ENCODE measurements at regions not wholly inside any gene's neighbourhood (a gene's known extent, or its start where the extent isn't known, plus 50 kb on each side); places are given as distances from the start of the nearest gene placed in this dataset.

GRCh38 chr16:5851393-5851982 lies 753.9 kb upstream of the EEF2KMT start:
- no peak for TF ChIP-seq CTCF (conservative IDR thresholded peaks at IDR 0.05; ENCODE audit: low read depth, low read length)
- TF ChIP-seq POLR2A (IDR thresholded peaks at IDR 0.05; ENCODE audit: low read depth, low read length): no peak
- no peak for TF ChIP-seq RFX5 (IDR thresholded peaks at IDR 0.05; ENCODE audit: low read depth, low read length)
- TF ChIP-seq MXI1 (IDR thresholded peaks at IDR 0.05; ENCODE audit: borderline replicate concordance, low read depth, low read length): no peak
- no peak for TF ChIP-seq CEBPB (IDR thresholded peaks at IDR 0.05; ENCODE audit: low read depth, low read length)
- TF ChIP-seq, protein P1, sequence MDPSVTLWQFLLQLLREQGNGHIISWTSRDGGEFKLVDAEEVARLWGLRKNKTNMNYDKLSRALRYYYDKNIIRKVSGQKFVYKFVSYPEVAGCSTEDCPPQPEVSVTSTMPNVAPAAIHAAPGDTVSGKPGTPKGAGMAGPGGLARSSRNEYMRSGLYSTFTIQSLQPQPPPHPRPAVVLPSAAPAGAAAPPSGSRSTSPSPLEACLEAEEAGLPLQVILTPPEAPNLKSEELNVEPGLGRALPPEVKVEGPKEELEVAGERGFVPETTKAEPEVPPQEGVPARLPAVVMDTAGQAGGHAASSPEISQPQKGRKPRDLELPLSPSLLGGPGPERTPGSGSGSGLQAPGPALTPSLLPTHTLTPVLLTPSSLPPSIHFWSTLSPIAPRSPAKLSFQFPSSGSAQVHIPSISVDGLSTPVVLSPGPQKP (IDR thresholded peaks at IDR 0.05; ENCODE audit: borderline replicate concordance, low read depth, low read length): no peak
- no peak for TF ChIP-seq BHLHE40 (IDR thresholded peaks at IDR 0.05; ENCODE audit: low read depth, low read length)
- TF ChIP-seq MAFK (IDR thresholded peaks at IDR 0.05; ENCODE audit: low read depth, low read length): no peak
- TF ChIP-seq NFE2L2 (IDR thresholded peaks at IDR 0.05; ENCODE audit: low read depth, low read length): no peak
- no peak for TF ChIP-seq RAD21 (IDR thresholded peaks at IDR 0.05; ENCODE audit: low read length)
- no peak for TF ChIP-seq MAZ (IDR thresholded peaks at IDR 0.05; ENCODE audit: borderline replicate concordance, low read depth, low read length)
- no peak for TF ChIP-seq USF2 (IDR thresholded peaks at IDR 0.05; ENCODE audit: low read depth, low read length)
